Ovary (tissue), 7 donors: ENCODE measurements at regions not wholly inside any gene's neighbourhood (a gene's known extent, or its start where the extent isn't known, plus 50 kb on each side); places are given as distances from the start of the nearest gene placed in this dataset.

Experiments
- DNase-seq, 5 donors: peaks; one replicate each; pipeline ENCODE4 v3.0.0-alpha.2; 2019 to 2020
- H3K27ac ChIP-seq, 2 donors: fragments of 200-600 bp; one replicate each; pipeline versions ENCODE4 v1.5.1 to v1.8.0; 2019 to 2022
- H3K27me3 ChIP-seq: fragments of 200-600 bp; one replicate; pipeline ENCODE4 v1.8.0; 2022
- H3K36me3 ChIP-seq: fragments of 200-600 bp; sonication (generic); one replicate; pipeline ENCODE4 v1.5.1; 2019
- H3K4me1 ChIP-seq: one replicate; pipeline ENCODE4 v1.8.1; 2013; ENCODE audit warnings: mild to moderate bottlenecking, moderate library complexity; ENCODE audit not compliant: insufficient read depth
- H3K4me3 ChIP-seq: fragments of 200-600 bp; sonication (generic); one replicate; pipeline ENCODE4 v1.5.1; 2017
- H3K9me3 ChIP-seq, 2 donors: fragments of 200-600 bp in 1 of 2; sonication (generic) in 1 of 2; one replicate each; pipeline versions ENCODE4 v1.5.1 to v1.8.1; 2013 to 2019; ENCODE audit warnings: mild to moderate bottlenecking in 1 of 2, moderate library complexity in 1 of 2
- CTCF ChIP-seq, 3 donors: fragments of 450-650 bp in 2 of 3; fragments of 200-600 bp in 1 of 3; IDR thresholded peaks; one replicate each; pipeline versions ENCODE4 v1.5.1 to v1.8.0; 2016 to 2022; ENCODE audit warnings: antibody characterized with exemption in 3 of 3, mild to moderate bottlenecking in 1 of 3
- EP300 ChIP-seq: sonication (generic); formaldehyde crosslinking; IDR thresholded peaks from one replicate; pipeline ENCODE4 v1.6.1; 2017; ENCODE audit warnings: antibody characterized with exemption
- POLR2A ChIP-seq: fragments of 450-650 bp; IDR thresholded peaks from one replicate; pipeline ENCODE4 v1.6.1; 2017; ENCODE audit warnings: antibody characterized with exemption, mild to moderate bottlenecking, moderate library complexity
- WGBS, 3 donors: extraction: QIAGEN DNeasy Blood & Tissue Kit in 1 of 3; methylation state at CpG; one replicate each; pipeline versions ENCODE4 v1.1.5 to v1.1.7; 2013 to 2017; 5-methylcytosine and 5-hydroxymethylcytosine counted together
- intact Hi-C, 4 donors: fragments of 100-400 bp; cut with DNase I; formaldehyde crosslinking; loops; one replicate each; pipeline versions ENCODE4 v1.11.0 to v1.15.1; 2022 to 2023
- donor health status: DM: no; HTN: no; CAD: no; lungs with moderate emphysema.
- donor health status: DM: no; HTN: no; CAD: no.
- donor health status: Bipolar disorder and iron deficiency.
- donor health status: DM: no; HTN: no; CAD: no.
- donor health status: DM: yes; HTN: yes; CAD: no.

GRCh38 chr3:135618123-135618522 is 347.4 kb upstream of the PPP2R3A start:
- Histone ChIP-seq H3K9me3 (no peaks in the 10 kb centered on the region), H3K4me1 (no peaks in the 10 kb centered on the region), H3K36me3 (no peaks in the 10 kb centered on the region), H3K4me3 (no peak overlapping the region), H3K27me3 (no peaks in the 10 kb centered on the region), H3K27ac (no peak overlapping the region)
- 63 to 79% (median 72%) methylated on average over 4 of the region's 4 CpGs for WGBS, 3 donors
- intact Hi-C loops = no loop called here
- TF ChIP-seq POLR2A = no peak
- TF ChIP-seq EP300 = no peak
- no peak for TF ChIP-seq CTCF (IDR thresholded peaks at IDR 0.05)
- no peak for DNase-seq

- H3K36me3 ChIP-seq = no peaks in the 10 kb centered on the region
- intact Hi-C loops = no loop called here
- no peak overlapping the region for H3K27ac ChIP-seq
- TF ChIP-seq CTCF (IDR thresholded peaks at IDR 0.05) (no peak), POLR2A (no peak)
- WGBS, 3 donors = 62 to 69% (median 67%) methylated on average over 3 of the region's 3 CpGs
- no peaks in the 10 kb centered on the region for H3K27me3 ChIP-seq
- no peaks in the 10 kb centered on the region for H3K4me1 ChIP-seq
- H3K4me3 ChIP-seq = no peak overlapping the region
- no peak for DNase-seq
- H3K9me3 ChIP-seq = no peaks in the 10 kb centered on the region
These were observed 344.2 kb upstream of the PPP2R3A start for GRCh38 chr3:135621184-135621920.

GRCh38 chr3:135622215-135622614 is 343.3 kb upstream of the PPP2R3A start:
- Histone ChIP-seq H3K36me3 (no peaks in the 10 kb centered on the region), H3K27me3 (no peaks in the 10 kb centered on the region), H3K27ac (no peak overlapping the region), H3K4me1 (no peaks in the 10 kb centered on the region), H3K9me3 (no peaks in the 10 kb centered on the region), H3K4me3 (no peak overlapping the region)
- intact Hi-C loops = no loop called here
- TF ChIP-seq POLR2A (no peak), EP300 (no peak), CTCF (IDR thresholded peaks at IDR 0.05) (no peak)
- DNase-seq = no peak
- WGBS, 3 donors = 59 to 74% (median 70%) methylated on average over 2 of the region's 2 CpGs

- Histone ChIP-seq H3K4me3 (no peak overlapping the region), H3K4me1 (no peaks in the 10 kb centered on the region), H3K27ac (no peak overlapping the region), H3K36me3 (no peaks in the 10 kb centered on the region), H3K27me3 (no peaks in the 10 kb centered on the region), H3K9me3 (no peaks in the 10 kb centered on the region)
- DNase-seq = no peak
- TF ChIP-seq POLR2A = no peak
- no peak for TF ChIP-seq CTCF (IDR thresholded peaks at IDR 0.05)
- no peak for TF ChIP-seq EP300
- intact Hi-C loops = no loop called here
These were observed 342.9 kb upstream of the PPP2R3A start for GRCh38 chr3:135622656-135623055.
